ENCODE measurements at regions not wholly inside any gene's neighbourhood (a gene's known extent, or its start where the extent isn't known, plus 50 kb on each side); places are given as distances from the start of the nearest gene placed in this dataset.
"Not testable (repeated sequence)": the region's sequence is repeated elsewhere in the genome, so short reads cannot be mapped to it uniquely, and the experiment has no call there.

DNA sequence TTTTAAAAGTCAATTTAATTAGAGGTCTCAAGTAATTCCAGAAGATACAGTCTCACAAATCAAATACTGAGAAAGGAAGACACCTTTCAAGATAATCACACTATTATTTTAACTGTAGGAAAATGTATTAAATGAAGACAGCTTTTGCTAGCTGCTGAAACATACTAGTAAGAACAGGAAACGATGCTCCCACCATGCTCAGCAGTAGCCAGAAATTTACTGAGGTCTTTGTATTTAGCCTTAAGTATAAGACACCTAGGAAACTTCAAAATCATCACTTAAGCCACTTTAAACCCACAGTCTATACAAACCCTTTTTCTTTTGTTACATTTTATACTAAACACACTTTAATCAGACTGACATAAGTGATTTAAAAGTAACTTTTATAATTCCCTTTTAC lies 72.7 kb upstream of the NPIPB12 start:
- not testable (repeated sequence) for H3K27me3 ChIP-seq; H3K36me3 ChIP-seq; H3K4me1 ChIP-seq (ENCODE audit: control insufficient read depth in 1 of 2, insufficient read depth in 1 of 2, low read depth in 1 of 2, low read length in 1 of 2)

DNA sequence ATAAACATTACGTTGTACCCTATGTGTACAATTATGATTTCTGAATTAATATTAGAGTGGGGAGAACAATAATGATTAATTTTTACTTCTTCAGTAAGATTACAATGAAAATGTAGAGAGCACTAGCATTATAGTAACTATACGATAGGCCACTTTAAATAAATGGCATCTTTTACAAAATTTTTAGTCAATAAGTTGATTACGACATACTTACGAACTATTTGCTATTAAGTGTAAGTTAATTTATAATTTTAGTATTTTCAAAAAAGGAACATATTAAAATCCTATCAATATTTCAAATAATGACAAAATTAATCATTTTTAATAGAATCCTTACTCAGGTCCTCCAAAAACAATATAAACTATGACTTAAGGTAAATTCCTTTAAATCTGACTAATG lies 75.6 kb upstream of the NPIPB12 start:
- not testable (repeated sequence) for H3K36me3 ChIP-seq; H3K4me1 ChIP-seq (ENCODE audit: control insufficient read depth in 1 of 2, insufficient read depth in 1 of 2, low read depth in 1 of 2, low read length in 1 of 2); H3K4me3 ChIP-seq (ENCODE audit: low read depth in 1 of 2, low read length in 1 of 2); H3K9me3 ChIP-seq; H3K27me3 ChIP-seq; H3K27ac ChIP-seq

More for the DNA sequence above, 72.7 kb upstream of the NPIPB12 start:
- H3K27ac ChIP-seq; H3K4me3 ChIP-seq (ENCODE audit: low read depth in 1 of 2, low read length in 1 of 2); H3K9me3 ChIP-seq: not testable (repeated sequence)

DNA sequence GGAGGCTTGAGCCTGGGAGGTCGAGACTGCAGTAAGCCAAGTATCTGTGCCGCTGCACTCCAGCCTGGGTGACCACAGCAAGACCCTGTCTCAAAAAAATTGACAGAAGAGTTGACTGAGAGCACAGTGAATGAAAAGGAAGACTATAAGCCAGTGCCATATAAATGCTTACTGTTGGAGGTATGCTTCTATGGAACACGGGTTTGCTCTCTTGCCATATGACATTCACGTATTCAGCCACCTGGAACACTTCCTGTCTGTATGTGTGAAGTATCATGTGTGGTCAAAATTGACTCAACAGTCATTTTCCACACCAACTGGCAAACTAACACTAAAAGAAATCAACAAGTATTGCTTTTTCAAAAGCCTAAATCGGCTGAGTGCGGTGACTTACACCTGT lies 71.1 kb upstream of the SPN start:
- H3K27ac ChIP-seq; H3K36me3 ChIP-seq; H3K4me3 ChIP-seq (ENCODE audit: low read depth in 1 of 2, low read length in 1 of 2); H3K9me3 ChIP-seq; H3K27me3 ChIP-seq: not testable (repeated sequence)
- H3K4me1 ChIP-seq (ENCODE audit: control insufficient read depth in 1 of 2, insufficient read depth in 1 of 2, low read depth in 1 of 2, low read length in 1 of 2): peaks cover 4 to 22% of the 10 kb centered on the region in 2 experiments

DNA sequence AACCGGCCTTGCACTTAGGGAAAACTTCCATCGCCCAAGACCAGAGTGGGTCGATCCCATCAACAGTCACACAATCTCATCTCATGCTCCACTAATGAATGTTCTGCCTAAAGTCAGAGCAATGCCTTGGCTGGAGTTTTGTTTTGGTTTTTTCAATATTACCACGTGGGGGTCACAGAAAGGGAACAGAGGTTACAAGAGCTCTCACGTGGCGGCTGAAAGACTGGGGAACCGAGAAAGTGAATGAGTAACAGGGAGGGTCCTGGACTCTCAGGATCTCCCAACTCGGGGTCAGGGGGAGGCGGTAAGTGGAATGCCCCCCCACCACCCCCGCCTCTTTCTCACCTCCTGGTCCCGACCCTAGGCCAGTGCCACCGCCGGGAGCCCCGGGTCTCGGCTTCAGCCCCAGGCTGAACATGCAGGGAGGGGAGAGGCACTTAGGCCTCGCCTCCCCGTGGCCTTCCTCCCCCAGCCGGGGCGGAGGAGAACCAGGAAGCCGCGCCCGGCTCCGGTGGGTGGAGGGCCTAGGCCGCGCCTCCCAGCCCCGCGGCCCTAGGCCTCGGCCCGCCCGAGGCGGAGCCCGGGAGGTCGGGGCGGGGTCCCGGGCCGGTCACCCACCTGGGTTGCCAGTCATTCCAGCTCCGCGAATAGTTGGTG lies 68.7 kb upstream of the SPN start:
- Histone ChIP-seq H3K27ac (peak overlapping the region; percentile 89), H3K4me1 (ENCODE audit: control insufficient read depth in 1 of 2, insufficient read depth in 1 of 2, low read depth in 1 of 2, low read length in 1 of 2) (peaks cover 4 to 22% of the 10 kb centered on the region in 2 experiments), H3K4me3 (ENCODE audit: low read depth in 1 of 2, low read length in 1 of 2) (peak overlapping the region; percentile 67 to 71)
- H3K36me3 ChIP-seq, H3K27me3 ChIP-seq, H3K9me3 ChIP-seq: not testable (repeated sequence)

DNA sequence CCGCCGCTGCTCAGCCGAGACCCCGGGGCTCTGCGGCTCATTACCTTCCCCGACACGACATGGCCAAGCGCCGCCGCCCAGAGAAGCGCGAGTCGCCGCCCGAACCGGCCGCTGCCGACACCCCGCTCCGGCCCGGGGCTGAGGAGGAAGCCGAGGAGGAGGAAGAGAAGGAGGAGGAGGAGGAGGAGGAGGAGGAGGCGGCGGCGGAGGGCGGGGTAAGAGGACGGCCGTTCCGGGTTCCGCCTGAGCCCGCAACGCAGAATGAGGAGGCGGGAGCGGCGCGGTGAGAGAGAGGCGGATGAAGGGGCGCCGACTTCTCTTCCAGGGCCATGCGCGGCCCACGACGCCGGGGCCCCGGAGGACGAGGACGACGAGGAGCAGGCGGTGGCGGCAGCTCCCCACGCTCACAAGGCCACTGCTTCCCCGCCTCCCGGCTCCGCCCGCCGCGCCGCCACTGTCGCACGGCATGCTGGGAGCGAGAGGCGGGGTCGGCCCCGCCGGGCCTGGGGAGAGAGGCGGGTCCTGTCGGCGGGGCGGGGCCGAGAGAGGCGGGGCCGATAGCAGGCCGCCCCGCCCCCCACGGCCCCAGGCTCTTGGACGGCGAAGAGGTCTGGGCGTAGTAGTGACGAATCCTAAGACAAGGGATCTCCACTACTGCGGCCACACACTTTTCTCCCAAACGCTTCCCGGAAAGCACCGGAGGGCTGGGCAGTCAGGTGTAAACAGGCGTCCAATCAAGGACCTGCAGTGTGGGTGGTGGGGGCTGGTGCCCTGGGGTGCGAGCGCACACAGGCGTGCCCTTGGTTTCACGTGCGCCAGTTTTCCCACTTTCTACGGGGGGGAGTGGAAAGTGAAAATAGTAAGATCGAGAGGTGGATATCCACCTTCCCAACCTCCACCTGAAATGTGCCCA lies 67.9 kb upstream of the SPN start:
- not testable (repeated sequence) for H3K27me3 ChIP-seq, H3K36me3 ChIP-seq, H3K9me3 ChIP-seq
- Histone ChIP-seq H3K27ac (peak overlapping the region; percentile 89), H3K4me3 (ENCODE audit: low read depth in 1 of 2, low read length in 1 of 2) (peak overlapping the region; percentile 67 to 71), H3K4me1 (ENCODE audit: control insufficient read depth in 1 of 2, insufficient read depth in 1 of 2, low read depth in 1 of 2, low read length in 1 of 2) (peaks cover 11 to 29% of the 10 kb centered on the region in 2 experiments)

DNA sequence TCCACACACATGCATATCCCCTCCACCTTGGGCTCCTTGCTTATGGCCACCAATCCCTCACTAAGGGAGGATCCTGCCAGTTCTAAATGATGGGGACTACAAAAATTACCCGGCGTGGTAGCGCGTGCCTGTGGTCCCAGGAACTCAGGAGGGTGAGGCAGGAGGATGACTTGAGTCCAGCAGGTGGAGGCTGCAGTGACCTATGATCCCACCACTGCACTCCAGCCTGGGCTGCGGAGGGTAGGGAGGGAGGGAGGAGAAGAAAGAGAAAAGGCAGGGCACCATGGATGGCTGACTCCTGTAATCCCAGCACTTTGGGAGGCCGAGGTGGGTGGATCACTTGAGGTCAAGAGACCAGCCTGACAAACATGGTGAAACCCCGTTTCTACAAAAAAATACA lies 66.0 kb upstream of the SPN start:
- H3K4me1 ChIP-seq (ENCODE audit: control insufficient read depth in 1 of 2, insufficient read depth in 1 of 2, low read depth in 1 of 2, low read length in 1 of 2): peaks cover 17 to 27% of the 10 kb centered on the region in 2 experiments
- not testable (repeated sequence) for H3K9me3 ChIP-seq; H3K36me3 ChIP-seq; H3K27ac ChIP-seq; H3K27me3 ChIP-seq; H3K4me3 ChIP-seq (ENCODE audit: low read depth in 1 of 2, low read length in 1 of 2)

DNA sequence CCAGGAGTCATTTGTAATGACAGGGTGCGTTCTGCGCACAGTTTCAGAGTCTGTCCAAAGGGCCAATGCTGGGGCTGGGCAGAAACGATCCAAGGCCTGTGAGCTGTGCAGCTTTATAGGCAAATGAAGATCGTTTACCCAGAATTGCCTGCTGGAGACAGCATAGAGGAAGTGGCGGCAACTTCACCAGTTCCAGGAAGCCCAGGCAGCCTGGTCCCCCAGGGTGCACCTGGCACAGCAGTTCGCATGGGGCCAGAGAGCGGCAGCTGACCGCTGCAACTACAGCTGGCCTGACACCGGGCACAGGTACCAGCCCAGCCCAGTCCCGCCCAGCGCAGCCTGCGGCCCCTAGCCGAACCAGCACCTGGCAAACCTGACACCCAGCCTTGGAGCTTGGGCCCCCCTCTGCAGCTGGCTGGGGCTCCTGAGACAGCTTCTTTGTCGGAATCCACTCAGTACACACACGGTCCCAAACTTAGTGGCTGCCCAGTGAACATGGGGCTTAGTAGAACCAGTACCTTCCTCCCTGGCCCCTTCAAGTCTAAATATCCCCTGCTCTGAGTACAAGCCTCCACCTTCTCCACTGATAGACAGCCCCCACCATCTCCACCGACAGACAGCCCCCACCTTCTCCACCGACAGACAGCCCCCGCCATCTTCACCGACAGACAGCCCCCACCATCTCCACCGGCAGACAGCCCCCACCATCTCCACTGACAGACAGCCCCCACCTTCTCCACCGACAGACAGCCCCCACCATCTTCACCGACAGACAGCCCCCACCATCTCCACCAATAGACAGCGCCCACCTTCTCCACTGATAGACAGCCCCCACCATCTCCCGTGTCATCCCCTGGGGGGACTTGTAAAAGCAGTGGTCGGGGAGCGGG lies 62.7 kb upstream of the SPN start:
- not testable (repeated sequence) for H3K27me3 ChIP-seq, H3K9me3 ChIP-seq, H3K36me3 ChIP-seq
- TF ChIP-seq, protein P1, sequence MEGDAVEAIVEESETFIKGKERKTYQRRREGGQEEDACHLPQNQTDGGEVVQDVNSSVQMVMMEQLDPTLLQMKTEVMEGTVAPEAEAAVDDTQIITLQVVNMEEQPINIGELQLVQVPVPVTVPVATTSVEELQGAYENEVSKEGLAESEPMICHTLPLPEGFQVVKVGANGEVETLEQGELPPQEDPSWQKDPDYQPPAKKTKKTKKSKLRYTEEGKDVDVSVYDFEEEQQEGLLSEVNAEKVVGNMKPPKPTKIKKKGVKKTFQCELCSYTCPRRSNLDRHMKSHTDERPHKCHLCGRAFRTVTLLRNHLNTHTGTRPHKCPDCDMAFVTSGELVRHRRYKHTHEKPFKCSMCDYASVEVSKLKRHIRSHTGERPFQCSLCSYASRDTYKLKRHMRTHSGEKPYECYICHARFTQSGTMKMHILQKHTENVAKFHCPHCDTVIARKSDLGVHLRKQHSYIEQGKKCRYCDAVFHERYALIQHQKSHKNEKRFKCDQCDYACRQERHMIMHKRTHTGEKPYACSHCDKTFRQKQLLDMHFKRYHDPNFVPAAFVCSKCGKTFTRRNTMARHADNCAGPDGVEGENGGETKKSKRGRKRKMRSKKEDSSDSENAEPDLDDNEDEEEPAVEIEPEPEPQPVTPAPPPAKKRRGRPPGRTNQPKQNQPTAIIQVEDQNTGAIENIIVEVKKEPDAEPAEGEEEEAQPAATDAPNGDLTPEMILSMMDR (IDR thresholded peaks at IDR 0.05): peak; percentile 9
- peak overlapping the region; percentile 58 for H3K27ac ChIP-seq
- peak overlapping the region; percentile 27 to 36 for H3K4me3 ChIP-seq (ENCODE audit: low read depth in 1 of 2, low read length in 1 of 2)
- peaks cover 17 to 19% of the 10 kb centered on the region in 2 experiments for H3K4me1 ChIP-seq (ENCODE audit: control insufficient read depth in 1 of 2, insufficient read depth in 1 of 2, low read depth in 1 of 2, low read length in 1 of 2)

DNA sequence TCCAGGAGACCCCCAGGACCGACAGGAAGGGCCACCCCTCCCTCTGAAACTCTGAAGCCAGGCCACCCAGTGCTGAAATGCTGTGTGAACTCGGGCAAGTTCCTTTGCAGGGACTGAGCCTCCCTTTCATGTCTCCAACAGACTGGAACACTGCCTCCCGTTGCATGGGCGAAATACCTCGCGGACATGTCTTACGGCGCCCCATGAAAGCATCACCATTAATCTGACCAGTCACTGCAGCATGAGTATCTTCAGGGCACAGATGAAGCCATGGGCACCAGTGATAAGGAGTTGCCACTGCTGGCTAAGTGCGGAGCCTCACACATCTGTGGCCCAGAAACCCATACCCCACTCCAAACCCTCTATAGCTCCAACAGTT lies 60.8 kb upstream of the SPN start:
- not testable (repeated sequence) for H3K4me3 ChIP-seq (ENCODE audit: low read depth in 1 of 2, low read length in 1 of 2); H3K36me3 ChIP-seq; H3K27ac ChIP-seq; H3K9me3 ChIP-seq; H3K27me3 ChIP-seq
- peaks cover 18 to 22% of the 10 kb centered on the region in 2 experiments for H3K4me1 ChIP-seq (ENCODE audit: control insufficient read depth in 1 of 2, insufficient read depth in 1 of 2, low read depth in 1 of 2, low read length in 1 of 2)

DNA sequence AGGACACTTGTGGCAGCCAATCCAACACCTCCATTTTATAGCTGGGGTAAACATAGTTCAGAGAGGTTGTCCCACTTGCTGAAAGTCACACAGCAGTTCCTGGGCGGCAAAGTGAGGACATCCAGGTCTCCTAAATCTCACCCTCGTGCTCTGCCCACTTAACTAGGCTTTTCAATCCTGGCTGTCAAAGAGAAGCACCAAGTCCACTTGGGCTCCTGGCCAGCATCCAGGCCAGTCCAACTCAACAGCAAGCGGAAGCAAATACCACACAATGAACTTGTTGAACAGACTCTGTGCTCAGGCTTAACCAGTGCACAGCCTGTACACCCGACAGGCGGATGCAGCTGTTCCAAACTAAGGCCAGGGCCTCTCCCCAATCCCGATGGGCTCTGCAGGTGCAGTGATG lies 60.4 kb upstream of the SPN start:
- H3K4me1 ChIP-seq (ENCODE audit: control insufficient read depth in 1 of 2, insufficient read depth in 1 of 2, low read depth in 1 of 2, low read length in 1 of 2): peaks cover 22 to 25% of the 10 kb centered on the region in 2 experiments
- not testable (repeated sequence) for H3K4me3 ChIP-seq (ENCODE audit: low read depth in 1 of 2, low read length in 1 of 2); H3K27me3 ChIP-seq; H3K9me3 ChIP-seq; H3K27ac ChIP-seq; H3K36me3 ChIP-seq

DNA sequence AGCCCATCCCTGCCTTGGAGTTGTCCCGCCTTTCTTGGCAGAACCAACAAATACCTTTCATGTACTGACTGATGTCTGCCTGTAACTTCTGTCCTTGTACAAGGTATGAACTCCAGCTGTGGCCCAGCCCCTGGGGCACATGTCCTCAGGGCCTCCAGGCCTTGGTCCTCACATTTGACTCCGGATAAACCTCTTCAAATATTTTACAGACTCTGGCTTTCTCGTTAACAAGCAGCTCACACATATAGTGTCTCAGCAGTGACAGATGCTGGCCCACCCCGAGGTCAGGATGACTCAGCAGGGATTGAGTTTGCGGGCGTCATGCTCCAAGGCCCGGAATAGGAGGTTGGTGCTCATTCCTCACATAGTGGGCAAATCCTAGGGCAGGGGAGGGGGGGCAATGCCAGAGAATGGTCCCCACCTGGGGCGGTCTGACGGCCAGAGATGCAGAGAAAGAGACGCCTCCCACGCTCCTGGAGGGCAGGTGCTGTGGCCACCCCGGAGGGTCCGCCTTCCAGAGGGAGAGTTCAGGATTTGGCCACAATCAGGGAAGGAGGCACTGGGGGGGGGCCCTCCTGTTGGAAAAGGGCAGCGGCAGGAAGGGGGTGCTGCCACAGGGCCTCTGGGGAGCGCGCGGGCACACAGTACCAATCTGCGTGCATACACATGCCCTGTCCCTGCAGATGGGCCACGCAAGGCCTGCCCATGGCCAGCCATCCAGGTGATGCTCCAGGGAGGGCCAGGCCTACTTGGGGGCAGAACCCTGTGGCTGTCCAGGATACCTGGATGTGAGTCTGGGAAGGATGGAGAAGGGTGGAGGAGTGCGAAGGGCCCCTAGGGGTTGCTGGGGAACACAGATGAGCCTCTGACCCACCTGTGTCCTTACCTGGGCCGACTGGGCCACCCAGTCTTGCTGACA lies 58.2 kb upstream of the SPN start:
- H3K4me3 ChIP-seq (ENCODE audit: low read depth in 1 of 2, low read length in 1 of 2); H3K9me3 ChIP-seq; H3K36me3 ChIP-seq; H3K27ac ChIP-seq; H3K27me3 ChIP-seq: not testable (repeated sequence)
- peaks cover 17 to 19% of the 10 kb centered on the region in 2 experiments for H3K4me1 ChIP-seq (ENCODE audit: control insufficient read depth in 1 of 2, insufficient read depth in 1 of 2, low read depth in 1 of 2, low read length in 1 of 2)

DNA sequence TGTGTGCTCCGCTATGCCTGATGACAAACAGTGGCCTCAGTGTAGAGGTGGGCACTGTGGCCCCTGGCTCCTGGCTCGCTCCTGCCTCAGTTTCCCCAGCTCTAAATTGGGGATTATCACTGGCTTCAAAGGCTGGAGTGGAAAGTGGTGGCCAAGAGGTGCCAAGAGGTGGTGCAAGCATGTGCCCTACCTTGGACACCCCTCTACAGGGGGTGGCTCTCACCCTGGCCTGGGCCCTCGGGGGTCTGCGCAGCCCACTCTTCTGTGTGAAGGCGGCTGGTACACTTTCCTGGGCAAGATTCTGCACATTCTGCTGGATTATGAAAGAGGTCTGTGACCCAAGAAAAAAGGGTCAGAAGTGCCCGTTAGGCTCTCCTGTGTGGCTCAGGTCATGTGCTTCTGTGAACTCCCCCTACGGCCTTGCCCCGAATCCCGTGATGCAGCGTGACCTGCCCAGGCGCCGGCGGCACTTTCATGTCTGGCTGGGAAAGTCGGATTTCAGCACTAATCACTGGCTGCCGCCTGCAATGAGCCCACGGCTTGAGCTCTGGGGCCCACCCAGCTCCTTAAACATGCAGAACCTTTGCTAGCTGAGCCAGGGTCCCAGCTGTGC lies 57.3 kb upstream of the SPN start:
- not testable (repeated sequence) for H3K4me3 ChIP-seq (ENCODE audit: low read depth in 1 of 2, low read length in 1 of 2); H3K9me3 ChIP-seq; H3K27me3 ChIP-seq; H3K27ac ChIP-seq; H3K36me3 ChIP-seq
- H3K4me1 ChIP-seq (ENCODE audit: control insufficient read depth in 1 of 2, insufficient read depth in 1 of 2, low read depth in 1 of 2, low read length in 1 of 2): peaks cover 9 to 11% of the 10 kb centered on the region in 2 experiments

Measured in neutrophil (primary cell).